PC-3 (cell line): ENCODE measurements at regions not wholly inside any gene's neighbourhood (a gene's known extent, or its start where the extent isn't known, plus 50 kb on each side); places are given as distances from the start of the nearest gene placed in this dataset.

Experiments used
- ATAC-seq: fragments of 200-7000 bp; cut with Tn5 transposase; 2 replicates; pipeline ENCODE4 v1.9.1; 2020; ENCODE audit warnings: mild to moderate bottlenecking, moderate library complexity
- BruUV-seq: library from RNA; stranded (reverse); fragments of 400-500 nt; replicated peaks from 2 replicates; lab custom pipeline; 2021; lab: Mats Ljungman, UMichigan
- CTCF ChIA-PET: fragments of 300-600 bp; sonication (Branson Sonifier 250); formaldehyde crosslinking; loops from one replicate; lab custom pipeline; 2022; ENCODE audit warnings: antibody characterized with exemption; lab: Charles Lee
- POLR2A ChIA-PET: fragments of 300-600 bp; sonication (Branson Sonifier 250); formaldehyde crosslinking; loops from one replicate; lab custom pipeline; 2022; ENCODE audit warnings: antibody characterized with exemption; ENCODE audit not compliant: unreplicated experiment; lab: Charles Lee
- DNase-seq: peaks from one replicate; pipeline ENCODE4 v3.0.0-alpha.2; 2015
- H2AFZ ChIP-seq: fragments of 300-600 bp; sonication (generic); 2 replicates; pipeline ENCODE4 v1.6.0; 2016; ENCODE audit warnings: antibody characterized with exemption, low read length
- H3F3A ChIP-seq: fragments of 300-600 bp; sonication (generic); one replicate; pipeline ENCODE4 v1.6.0; 2017; ENCODE audit warnings: antibody characterized with exemption, low read length, control low read depth, mild to moderate bottlenecking; ENCODE audit not compliant: unreplicated experiment
- H3K27ac ChIP-seq: fragments of 300-600 bp; sonication (generic); 2 replicates; pipeline ENCODE4 v1.5.1; 2016; ENCODE audit warnings: mild to moderate bottlenecking, low read length
- H3K27me3 ChIP-seq: fragments of 300-600 bp; sonication (generic); 2 replicates; pipeline ENCODE4 v1.6.1; 2016; ENCODE audit warnings: low read length, mixed read lengths
- H3K36me3 ChIP-seq: fragments of 300-600 bp; sonication (generic); 2 replicates; pipeline ENCODE4 v1.6.1; 2016; ENCODE audit warnings: low read depth, mixed run types, low read length, mixed read lengths
- H3K4me1 ChIP-seq: fragments of 300-600 bp; sonication (generic); 2 replicates; pipeline ENCODE4 v1.5.1; 2016; ENCODE audit warnings: low read length; ENCODE audit not compliant: insufficient read depth
- H3K4me2 ChIP-seq: fragments of 300-600 bp; sonication (generic); 2 replicates; pipeline ENCODE4 v1.6.0; 2016; ENCODE audit warnings: low read length
- H3K4me3 ChIP-seq: fragments of 300-600 bp; sonication (generic); 2 replicates; pipeline ENCODE4 v1.5.1; 2016; ENCODE audit warnings: mild to moderate bottlenecking, low read length, mixed read lengths
- H3K79me2 ChIP-seq: fragments of 300-600 bp; sonication (generic); 2 replicates; pipeline ENCODE4 v1.6.1; 2017; ENCODE audit warnings: low read length, mixed read lengths
- H3K9ac ChIP-seq: fragments of 300-600 bp; sonication (generic); 2 replicates; pipeline ENCODE4 v1.6.0; 2016; ENCODE audit warnings: mild to moderate bottlenecking, low read length
- H3K9me2 ChIP-seq: fragments of 300-600 bp; sonication (generic); replicated peaks from 2 replicates; pipeline ENCODE4 v1.6.1; 2016; ENCODE audit warnings: mixed run types, low read length, mixed read lengths
- H3K9me3 ChIP-seq: fragments of 300-600 bp; sonication (generic); 2 replicates; pipeline ENCODE4 v1.6.1; 2016; ENCODE audit warnings: low read length, mixed read lengths
- H4K20me1 ChIP-seq: fragments of 300-600 bp; sonication (generic); 2 replicates; pipeline ENCODE4 v1.6.1; 2016; ENCODE audit warnings: low read length, mixed read lengths
- EZH2 ChIP-seq: fragments of 300-600 bp; sonication (generic); IDR thresholded peaks from one replicate; pipeline ENCODE4 v1.6.1; 2017; ENCODE audit warnings: antibody characterized with exemption, mild to moderate bottlenecking, low read length; ENCODE audit not compliant: unreplicated experiment
- EZH2phosphoT487 ChIP-seq: fragments of 300-600 bp; sonication (generic); IDR thresholded peaks from 2 replicates; pipeline ENCODE4 v1.6.1; 2018; ENCODE audit warnings: mild to moderate bottlenecking, antibody characterized with exemption, low read length, borderline replicate concordance
- intact Hi-C: fragments of 100-400 bp; cut with micrococcal nuclease; formaldehyde crosslinking; loops from 2 replicates; pipeline ENCODE4 v1.9.0; 2023
- TF ChIP-seq, protein P1 (sequence below): fragments of 300-600 bp; sonication (generic); conservative IDR thresholded peaks from 2 replicates; pipeline ENCODE4 v1.5.1; 2017; ENCODE audit warnings: antibody characterized with exemption, low read depth, mild to moderate bottlenecking, low read length

DNA sequence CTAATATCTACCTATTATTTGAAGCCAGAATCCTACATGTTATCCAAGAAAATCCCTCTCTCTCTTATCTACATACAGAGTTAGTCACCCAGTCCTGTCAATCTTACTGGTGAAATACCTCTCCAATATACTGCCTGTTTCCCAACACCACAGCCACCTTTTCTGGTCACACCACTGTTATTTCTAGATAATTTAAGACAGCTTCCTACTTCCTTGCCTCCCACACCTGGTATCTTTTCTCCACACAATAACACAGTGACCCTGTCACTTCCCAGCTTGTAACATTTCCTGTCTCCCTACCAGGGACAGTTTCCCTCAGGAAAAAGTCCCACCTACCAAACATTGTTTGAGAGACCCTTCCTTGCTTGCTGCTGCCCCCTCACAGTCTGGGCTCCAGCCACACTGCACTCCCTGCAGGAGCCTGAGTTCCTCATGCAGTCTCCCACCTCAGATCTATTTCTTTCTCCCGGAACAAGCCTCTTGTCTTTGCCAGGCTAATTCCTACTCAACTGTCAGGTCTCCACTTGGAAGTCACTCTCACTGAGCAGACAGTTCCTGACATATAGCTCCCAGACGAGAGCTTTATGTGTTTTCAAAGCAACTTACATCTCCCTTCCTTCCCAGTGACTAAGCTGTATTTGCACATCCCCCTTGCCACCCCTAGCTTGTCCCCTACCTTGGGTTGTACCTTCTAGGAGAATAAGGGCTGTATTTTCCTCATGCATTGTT, 73.6 kb upstream of the QRFPR start:
- no peak overlapping the region for H3K4me3 ChIP-seq
- ChIA-PET CTCF (no interaction called here), POLR2A (no interaction called here)
- no TSS peak for BruUV-seq
- no peak overlapping the region for H3K27ac ChIP-seq
- H2AFZ ChIP-seq, result no peak overlapping the region
- H3K4me1 ChIP-seq, result no peaks in the 10 kb centered on the region
- peaks cover 32% of the 10 kb centered on the region for H3K27me3 ChIP-seq
- TF ChIP-seq EZH2phosphoT487 (no peak), EZH2 (no peak)
- TF ChIP-seq, protein P1, sequence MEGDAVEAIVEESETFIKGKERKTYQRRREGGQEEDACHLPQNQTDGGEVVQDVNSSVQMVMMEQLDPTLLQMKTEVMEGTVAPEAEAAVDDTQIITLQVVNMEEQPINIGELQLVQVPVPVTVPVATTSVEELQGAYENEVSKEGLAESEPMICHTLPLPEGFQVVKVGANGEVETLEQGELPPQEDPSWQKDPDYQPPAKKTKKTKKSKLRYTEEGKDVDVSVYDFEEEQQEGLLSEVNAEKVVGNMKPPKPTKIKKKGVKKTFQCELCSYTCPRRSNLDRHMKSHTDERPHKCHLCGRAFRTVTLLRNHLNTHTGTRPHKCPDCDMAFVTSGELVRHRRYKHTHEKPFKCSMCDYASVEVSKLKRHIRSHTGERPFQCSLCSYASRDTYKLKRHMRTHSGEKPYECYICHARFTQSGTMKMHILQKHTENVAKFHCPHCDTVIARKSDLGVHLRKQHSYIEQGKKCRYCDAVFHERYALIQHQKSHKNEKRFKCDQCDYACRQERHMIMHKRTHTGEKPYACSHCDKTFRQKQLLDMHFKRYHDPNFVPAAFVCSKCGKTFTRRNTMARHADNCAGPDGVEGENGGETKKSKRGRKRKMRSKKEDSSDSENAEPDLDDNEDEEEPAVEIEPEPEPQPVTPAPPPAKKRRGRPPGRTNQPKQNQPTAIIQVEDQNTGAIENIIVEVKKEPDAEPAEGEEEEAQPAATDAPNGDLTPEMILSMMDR, result no peak
- no peaks in the 10 kb centered on the region for H3K9me2 ChIP-seq
- no peak for DNase-seq
- H3K36me3 ChIP-seq, result no peaks in the 10 kb centered on the region
- H3K9me3 ChIP-seq, result no peaks in the 10 kb centered on the region
- no peaks in the 10 kb centered on the region for H3F3A ChIP-seq
- ATAC-seq, result no peak
- H4K20me1 ChIP-seq, result no peaks in the 10 kb centered on the region
- H3K79me2 ChIP-seq, result no peaks in the 10 kb centered on the region
- no peak overlapping the region for H3K9ac ChIP-seq
- intact Hi-C loops, result no loop called here
- no peak overlapping the region for H3K4me2 ChIP-seq

DNA sequence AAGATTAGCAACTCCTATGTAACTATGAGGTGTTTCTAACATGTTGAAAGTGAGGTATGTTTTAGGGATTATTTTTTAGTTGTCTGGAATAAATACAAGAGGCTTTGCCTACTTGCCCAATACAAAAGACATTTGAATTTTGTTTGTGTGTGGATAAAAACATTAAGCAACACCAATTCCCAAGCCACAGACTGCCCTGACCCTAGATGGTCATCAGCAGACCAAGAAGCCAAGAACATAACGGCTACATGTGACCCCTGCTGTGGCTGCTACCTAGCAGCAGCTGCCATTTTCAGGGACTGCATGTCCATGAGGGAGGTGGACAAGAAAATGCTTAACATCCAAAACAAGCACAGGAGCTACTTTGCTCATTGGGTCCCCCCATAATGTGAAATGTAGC, 70.5 kb upstream of the QRFPR start:
- DNase-seq (no peak), ATAC-seq (no peak)
- intact Hi-C loops, result no loop called here
- peaks cover 13% of the 10 kb centered on the region for H3K4me1 ChIP-seq
- ChIA-PET POLR2A (no interaction called here), CTCF (no interaction called here)
- H3K4me2 ChIP-seq, result no peak overlapping the region
- H3K9me2 ChIP-seq, result no peaks in the 10 kb centered on the region
- no peaks in the 10 kb centered on the region for H3K79me2 ChIP-seq
- no peak overlapping the region for H3K4me3 ChIP-seq
- TF ChIP-seq EZH2phosphoT487 (no peak), EZH2 (no peak)
- TF ChIP-seq, protein P1, result no peak
- H3K36me3 ChIP-seq, result no peaks in the 10 kb centered on the region
- H3K27me3 ChIP-seq, result peaks cover 9% of the 10 kb centered on the region
- no peak overlapping the region for H3K9ac ChIP-seq
- no peak overlapping the region for H3K27ac ChIP-seq
- no peaks in the 10 kb centered on the region for H3K9me3 ChIP-seq
- BruUV-seq, result no TSS peak
- no peak overlapping the region for H2AFZ ChIP-seq
- no peaks in the 10 kb centered on the region for H4K20me1 ChIP-seq
- no peaks in the 10 kb centered on the region for H3F3A ChIP-seq

DNA sequence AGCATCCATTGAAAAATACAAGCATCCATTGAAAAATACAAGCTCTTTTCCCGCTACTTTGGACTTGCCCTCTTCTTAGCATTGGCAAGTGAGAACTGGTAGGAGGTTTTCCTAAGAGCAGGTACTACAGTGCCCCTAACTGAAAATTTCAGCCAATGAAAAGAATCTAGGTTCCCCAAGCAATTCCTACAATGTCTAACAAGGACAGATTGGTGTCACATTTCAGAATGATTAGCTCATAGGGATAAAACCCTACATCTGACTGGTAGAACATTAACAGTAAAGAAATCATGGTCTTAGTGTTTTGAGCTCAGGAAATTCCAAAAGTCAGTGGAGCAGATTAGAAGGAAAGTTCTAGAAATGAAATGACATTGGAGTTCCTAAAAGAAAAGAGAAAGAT, 68.6 kb upstream of the QRFPR start:
- Histone ChIP-seq H3K9ac (no peak overlapping the region), H3K36me3 (no peaks in the 10 kb centered on the region), H3K27me3 (peaks cover 2% of the 10 kb centered on the region; the same call in 1 of the 2 replicates), H3K9me2 (no peaks in the 10 kb centered on the region), H3K27ac (no peak overlapping the region), H3K4me1 (peaks cover 13% of the 10 kb centered on the region), H3K79me2 (no peaks in the 10 kb centered on the region), H4K20me1 (no peaks in the 10 kb centered on the region), H3K4me2 (no peak overlapping the region), H3F3A (no peaks in the 10 kb centered on the region), H3K4me3 (no peak overlapping the region), H2AFZ (no peak overlapping the region), H3K9me3 (no peaks in the 10 kb centered on the region)
- ATAC-seq (no peak), DNase-seq (no peak)
- intact Hi-C loops, result no loop called here
- BruUV-seq, result no TSS peak
- CTCF ChIA-PET, result no interaction called here
- POLR2A ChIA-PET, result no interaction called here
- TF ChIP-seq EZH2 (no peak), EZH2phosphoT487 (no peak)
- TF ChIP-seq, protein P1, result no peak
